Fibroblast of lung (primary cell): ENCODE measurements at regions not wholly inside any gene's neighbourhood (a gene's known extent, or its start where the extent isn't known, plus 50 kb on each side); places are given as distances from the start of the nearest gene placed in this dataset.
"Not testable (repeated sequence)": the region's sequence is repeated elsewhere in the genome, so short reads cannot be mapped to it uniquely, and the experiment has no call there.

Source experiments
- DNase-seq, 2 donors: peaks; one replicate each; pipeline versions ENCODE4 v3.0.0 to v3.0.0-alpha.2; 2010; ENCODE audit warnings: low read depth in 2 of 2
- H2AFZ ChIP-seq: 2 replicates; pipeline ENCODE4 v1.5.1; 2012; ENCODE audit warnings: low read length, control low read depth, inconsistent platforms
- H3K27ac ChIP-seq: 2 replicates; pipeline ENCODE4 v1.5.1; 2011; ENCODE audit warnings: low read length, control low read depth; ENCODE audit not compliant: insufficient read depth
- H3K27me3 ChIP-seq: 2 replicates; pipeline ENCODE4 v1.5.1; 2011; ENCODE audit warnings: mild to moderate bottlenecking, low read length; ENCODE audit not compliant: control insufficient read depth, insufficient read depth
- H3K36me3 ChIP-seq: 2 replicates; pipeline ENCODE4 v1.5.1; 2011; ENCODE audit warnings: low read length; ENCODE audit not compliant: control insufficient read depth, insufficient read depth
- H3K4me1 ChIP-seq: 2 replicates; pipeline ENCODE4 v1.5.1; 2011; ENCODE audit warnings: low read length; ENCODE audit not compliant: control insufficient read depth, insufficient read depth; ENCODE audit errors: extremely low read depth
- H3K4me2 ChIP-seq: 2 replicates; pipeline ENCODE4 v1.5.1; 2011; ENCODE audit warnings: low read length, control low read depth; ENCODE audit not compliant: insufficient read depth; ENCODE audit errors: extremely low read depth
- H3K4me3 ChIP-seq, 4 experiments: fragments of 200-600 bp in 1 of 4; sonication (generic) in 1 of 4; replicated peaks in 1 of 4; 2 replicates each; pipeline ENCODE4 v1.5.1; 2011 to 2016; ENCODE audit warnings: low read length in 4 of 4, low read depth in 3 of 4, mild to moderate bottlenecking in 3 of 4, control low read depth in 2 of 4, inconsistent platforms in 1 of 4, mixed read lengths in 1 of 4; ENCODE audit not compliant: insufficient read depth in 1 of 4; ENCODE audit errors: control extremely low read depth in 1 of 4
- H3K79me2 ChIP-seq: 2 replicates; pipeline ENCODE4 v1.5.1; 2012; ENCODE audit warnings: mild to moderate bottlenecking, low read length, inconsistent platforms; ENCODE audit not compliant: control insufficient read depth, insufficient read depth
- H3K9ac ChIP-seq: 2 replicates; pipeline ENCODE4 v1.5.1; 2011; ENCODE audit warnings: mild to moderate bottlenecking, low read length, control low read depth; ENCODE audit not compliant: insufficient read depth
- H3K9me3 ChIP-seq: 2 replicates; pipeline ENCODE4 v1.5.1; 2012; ENCODE audit warnings: low read depth, low read length; ENCODE audit not compliant: control insufficient read depth, insufficient read depth
- H4K20me1 ChIP-seq: 2 replicates; pipeline ENCODE4 v1.5.1; 2011; ENCODE audit warnings: low read length; ENCODE audit not compliant: control insufficient read depth, insufficient read depth; ENCODE audit errors: extremely low read depth
- EZH2 ChIP-seq: IDR thresholded peaks from 2 replicates; pipeline ENCODE4 v1.5.1; 2012; ENCODE audit warnings: low read length, control low read depth, mild to moderate bottlenecking; ENCODE audit errors: missing control alignments
- TF ChIP-seq, protein P1 (sequence below), 2 donors: IDR thresholded peaks in 1 of 2; conservative IDR thresholded peaks in 1 of 2; 1 replicate in 1 of 2; 2 replicates in 1 of 2; pipeline ENCODE4 v1.5.1; 2011 to 2012; ENCODE audit warnings: low read length in 2 of 2, control low read depth in 1 of 2, inconsistent platforms in 1 of 2, low read depth in 1 of 2, mild to moderate bottlenecking in 1 of 2

DNA sequence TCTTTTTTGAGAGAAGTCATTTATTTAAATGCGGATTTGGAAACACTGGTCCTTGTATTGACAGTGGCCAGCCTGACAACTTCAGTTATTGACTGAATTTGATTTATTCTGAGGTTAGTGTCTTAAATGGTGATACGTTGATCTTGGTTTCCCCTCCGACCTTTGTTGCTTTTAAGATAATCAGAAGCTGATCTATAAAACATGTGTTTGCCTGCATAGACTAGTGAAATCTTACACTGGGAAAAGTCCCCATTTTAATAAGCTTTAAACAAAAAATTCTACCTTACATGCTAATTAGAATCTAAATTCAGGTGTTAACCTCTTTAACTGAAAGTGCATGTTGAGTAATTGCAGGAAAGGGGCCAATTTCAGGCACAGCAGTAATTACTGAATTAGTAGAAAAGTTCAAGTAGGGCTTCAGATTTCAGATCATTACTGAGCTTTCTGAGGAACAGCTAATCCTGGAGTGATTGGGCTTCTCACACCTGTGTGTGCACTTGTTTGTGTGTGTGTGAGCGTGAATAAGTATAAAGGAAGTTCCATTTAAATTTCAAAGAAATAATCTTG, 221.4 kb downstream of the SOX2 start:
- H3K4me2 ChIP-seq, result no peak overlapping the region
- TF ChIP-seq, protein P1, sequence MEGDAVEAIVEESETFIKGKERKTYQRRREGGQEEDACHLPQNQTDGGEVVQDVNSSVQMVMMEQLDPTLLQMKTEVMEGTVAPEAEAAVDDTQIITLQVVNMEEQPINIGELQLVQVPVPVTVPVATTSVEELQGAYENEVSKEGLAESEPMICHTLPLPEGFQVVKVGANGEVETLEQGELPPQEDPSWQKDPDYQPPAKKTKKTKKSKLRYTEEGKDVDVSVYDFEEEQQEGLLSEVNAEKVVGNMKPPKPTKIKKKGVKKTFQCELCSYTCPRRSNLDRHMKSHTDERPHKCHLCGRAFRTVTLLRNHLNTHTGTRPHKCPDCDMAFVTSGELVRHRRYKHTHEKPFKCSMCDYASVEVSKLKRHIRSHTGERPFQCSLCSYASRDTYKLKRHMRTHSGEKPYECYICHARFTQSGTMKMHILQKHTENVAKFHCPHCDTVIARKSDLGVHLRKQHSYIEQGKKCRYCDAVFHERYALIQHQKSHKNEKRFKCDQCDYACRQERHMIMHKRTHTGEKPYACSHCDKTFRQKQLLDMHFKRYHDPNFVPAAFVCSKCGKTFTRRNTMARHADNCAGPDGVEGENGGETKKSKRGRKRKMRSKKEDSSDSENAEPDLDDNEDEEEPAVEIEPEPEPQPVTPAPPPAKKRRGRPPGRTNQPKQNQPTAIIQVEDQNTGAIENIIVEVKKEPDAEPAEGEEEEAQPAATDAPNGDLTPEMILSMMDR (conservative IDR thresholded peaks at IDR 0.05 in 1 of 2, IDR thresholded peaks at IDR 0.05 in 1 of 2; ENCODE audit: low read depth in 1 of 2, low read length in 2 of 2), result no peak
- no peak for TF ChIP-seq EZH2
- no peaks in the 10 kb centered on the region for H3K79me2 ChIP-seq
- H3K9me3 ChIP-seq, result no peaks in the 10 kb centered on the region
- no peaks in the 10 kb centered on the region for H4K20me1 ChIP-seq
- DNase-seq, result no peak
- no peaks in the 10 kb centered on the region for H3K4me1 ChIP-seq
- no peak overlapping the region for H3K27ac ChIP-seq
- H3K4me3 ChIP-seq, result no peak overlapping the region
- H2AFZ ChIP-seq, result no peak overlapping the region
- no peaks in the 10 kb centered on the region for H3K36me3 ChIP-seq
- H3K9ac ChIP-seq, result no peak overlapping the region
- no peaks in the 10 kb centered on the region for H3K27me3 ChIP-seq

DNA sequence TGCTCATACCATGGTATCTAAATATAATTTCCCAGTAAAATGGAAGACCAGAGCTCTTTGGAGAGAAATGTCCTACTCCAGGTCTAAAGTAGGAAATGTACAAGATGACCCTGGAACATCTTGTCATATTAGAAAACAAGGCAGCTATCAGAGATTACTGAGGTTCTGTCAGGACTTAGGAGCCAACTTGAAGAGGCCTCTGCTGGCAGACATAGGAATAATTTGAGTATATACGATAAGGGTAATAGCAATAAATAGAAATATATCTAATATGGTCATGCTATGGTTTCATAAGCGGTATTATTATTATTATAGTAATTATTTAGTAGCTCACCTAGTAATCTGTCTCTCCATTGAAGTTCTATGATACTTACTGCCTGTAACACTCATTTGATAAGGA, 224.2 kb downstream of the SOX2 start:
- H3K36me3 ChIP-seq, result no peaks in the 10 kb centered on the region
- H3K4me3 ChIP-seq, result no peak overlapping the region
- no peak overlapping the region for H3K4me2 ChIP-seq
- H3K9me3 ChIP-seq, result no peaks in the 10 kb centered on the region
- H4K20me1 ChIP-seq, result no peaks in the 10 kb centered on the region
- DNase-seq, result no peak
- no peak overlapping the region for H2AFZ ChIP-seq
- no peak overlapping the region for H3K9ac ChIP-seq
- no peaks in the 10 kb centered on the region for H3K4me1 ChIP-seq
- no peaks in the 10 kb centered on the region for H3K27me3 ChIP-seq
- H3K79me2 ChIP-seq, result no peaks in the 10 kb centered on the region
- no peak overlapping the region for H3K27ac ChIP-seq
- TF ChIP-seq, protein P1 (conservative IDR thresholded peaks at IDR 0.05 in 1 of 2, IDR thresholded peaks at IDR 0.05 in 1 of 2; ENCODE audit: low read depth in 1 of 2, low read length in 2 of 2), result no peak
- no peak for TF ChIP-seq EZH2

DNA sequence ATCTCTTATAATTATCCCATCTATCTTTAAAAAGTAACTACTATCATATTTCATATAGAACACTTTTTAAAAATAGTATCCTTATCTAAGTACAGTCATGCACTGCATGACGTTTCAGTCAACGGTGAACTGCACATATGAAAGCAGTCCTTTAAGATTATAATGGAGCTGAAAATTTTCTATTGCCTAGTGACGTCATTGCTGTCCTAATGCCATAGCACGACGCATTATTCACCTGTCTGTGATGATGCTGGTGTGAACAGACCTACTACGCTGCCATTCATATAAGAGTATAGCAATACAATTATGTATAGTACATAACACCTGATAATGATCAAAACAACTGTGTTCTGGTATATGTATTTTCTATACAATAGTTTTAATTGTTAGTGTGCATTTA, 225.0 kb downstream of the SOX2 start:
- H4K20me1 ChIP-seq, result no peaks in the 10 kb centered on the region
- no peaks in the 10 kb centered on the region for H3K79me2 ChIP-seq
- H3K27me3 ChIP-seq, result no peaks in the 10 kb centered on the region
- no peak overlapping the region for H3K27ac ChIP-seq
- H3K9me3 ChIP-seq, result no peaks in the 10 kb centered on the region
- no peaks in the 10 kb centered on the region for H3K36me3 ChIP-seq
- no peak overlapping the region for H3K4me3 ChIP-seq
- TF ChIP-seq, protein P1 (conservative IDR thresholded peaks at IDR 0.05 in 1 of 2, IDR thresholded peaks at IDR 0.05 in 1 of 2; ENCODE audit: low read depth in 1 of 2, low read length in 2 of 2), result no peak
- no peak for TF ChIP-seq EZH2
- no peak overlapping the region for H3K9ac ChIP-seq
- DNase-seq, result no peak
- no peak overlapping the region for H3K4me2 ChIP-seq
- H2AFZ ChIP-seq, result no peak overlapping the region
- H3K4me1 ChIP-seq, result no peaks in the 10 kb centered on the region

DNA sequence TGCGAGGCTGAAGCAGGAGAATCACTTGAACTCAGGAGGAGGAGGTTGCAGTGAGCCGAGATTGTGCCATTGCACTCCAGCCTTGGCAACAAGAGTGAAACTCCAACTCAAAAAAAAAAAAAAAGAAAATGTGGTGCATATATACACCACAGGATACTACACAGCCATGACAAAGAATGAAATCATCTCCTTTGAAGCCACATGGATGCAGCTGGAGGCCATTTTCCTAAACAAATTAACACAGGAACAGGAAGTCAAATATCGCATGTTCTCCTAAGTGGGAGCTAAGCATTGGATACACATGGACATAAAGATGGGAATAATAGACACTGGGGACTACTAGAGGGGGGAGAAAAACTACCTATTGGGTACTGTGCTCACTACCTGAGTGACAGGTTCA, 226.9 kb downstream of the SOX2 start:
- H3K4me1 ChIP-seq, H3K79me2 ChIP-seq: not testable (repeated sequence)

More for the DNA sequence above, 226.9 kb downstream of the SOX2 start:
- H3K27me3 ChIP-seq, H3K9me3 ChIP-seq, H4K20me1 ChIP-seq, H3K27ac ChIP-seq, H3K9ac ChIP-seq, H3K4me2 ChIP-seq, H3K36me3 ChIP-seq, H2AFZ ChIP-seq, H3K4me3 ChIP-seq: not testable (repeated sequence)
- peak in 1 of 2 donors; percentile 16 for DNase-seq
